Sigmoid colon (tissue), 4 donors: ENCODE measurements at regions not wholly inside any gene's neighbourhood (a gene's known extent, or its start where the extent isn't known, plus 50 kb on each side); places are given as distances from the start of the nearest gene placed in this dataset.

Experiments used
- CTCF ChIP-seq, 4 experiments: fragments of 450-650 bp in 3 of 4; fragments of 200-600 bp in 1 of 4; IDR thresholded peaks; one replicate each; pipeline ENCODE4 v1.5.1; 2016 to 2019; ENCODE audit warnings: antibody characterized with exemption in 4 of 4, mild to moderate bottlenecking in 3 of 4, moderate library complexity in 2 of 4
- EP300 ChIP-seq, 4 donors: sonication (generic); formaldehyde crosslinking; IDR thresholded peaks; one replicate each; pipeline ENCODE4 v1.6.1; 2017; ENCODE audit warnings: antibody characterized with exemption in 4 of 4
- POLR2A ChIP-seq, 2 donors: fragments of 450-650 bp; IDR thresholded peaks; one replicate each; pipeline ENCODE4 v1.6.1; 2016; ENCODE audit warnings: antibody characterized with exemption in 2 of 2, mild to moderate bottlenecking in 2 of 2, moderate library complexity in 2 of 2
- POLR2AphosphoS5 ChIP-seq, 4 donors: sonication (generic); formaldehyde crosslinking; IDR thresholded peaks; one replicate each; pipeline ENCODE4 v1.6.1; 2017; ENCODE audit warnings: antibody characterized with exemption in 4 of 4

- TF ChIP-seq CTCF (IDR thresholded peaks at IDR 0.05) (no peak), EP300 (IDR thresholded peaks at IDR 0.05) (no peak), POLR2AphosphoS5 (IDR thresholded peaks at IDR 0.05) (no peak), POLR2A (IDR thresholded peaks at IDR 0.05) (no peak)
Observed at GRCh38 chr2:217219164-217219520, 359.3 kb upstream of the TNP1 start.
